ENCODE measurements at regions not wholly inside any gene's neighbourhood (a gene's known extent, or its start where the extent isn't known, plus 50 kb on each side); places are given as distances from the start of the nearest gene placed in this dataset.

DNA sequence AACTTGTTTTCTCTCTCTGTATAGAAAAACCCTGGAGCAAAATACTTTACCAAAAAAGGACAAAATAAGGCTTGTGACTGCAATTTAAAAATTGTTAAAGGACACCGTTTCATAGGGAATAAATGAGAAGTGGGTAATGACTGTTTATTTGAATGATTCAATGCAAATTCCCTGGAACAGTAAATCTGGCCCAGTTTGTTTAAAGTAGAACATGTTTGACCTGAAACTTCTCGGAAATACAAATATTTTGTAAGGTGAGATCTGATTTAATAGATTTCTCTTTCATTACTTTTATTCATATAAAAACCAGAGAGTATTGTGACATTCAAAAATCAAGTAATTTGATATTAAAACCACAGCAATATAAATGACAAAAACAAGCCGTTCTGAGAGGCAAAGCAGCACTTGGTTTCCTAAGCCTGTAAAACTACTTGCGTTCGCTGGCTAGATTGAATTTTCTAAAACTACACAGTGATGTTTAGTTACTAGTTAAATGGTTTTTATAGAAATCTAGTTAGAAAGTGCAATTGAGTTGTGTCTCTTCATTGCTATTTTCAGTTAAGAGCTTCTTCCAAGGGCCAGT is 76.8 kb upstream of the PITRM1 start:
- Histone ChIP-seq H2AFZ (replicated peaks) (peak overlapping the region; percentile 70), H3K4me3 (no peak overlapping the region), H4K20me1 (ENCODE audit: low read depth) (no peaks in the 10 kb centered on the region), H3K9me3 (ENCODE audit: low read depth) (no peaks in the 10 kb centered on the region), H3K4me2 (no peak overlapping the region), H3K79me2 (ENCODE audit: low read depth) (no peaks in the 10 kb centered on the region), H3K27ac (no peak overlapping the region), H3K27me3 (no peaks in the 10 kb centered on the region), H3K9ac (no peak overlapping the region), H3K36me3 (no peaks in the 10 kb centered on the region), H3F3A (ENCODE audit: low read depth) (no peaks in the 10 kb centered on the region), H3K4me1 (no peaks in the 10 kb centered on the region)
- Mint-ChIP-seq H3K27ac (peak overlapping the region; percentile 81), H3K4me1 (peaks cover 7% of the 10 kb centered on the region), H3K9me3 (no peaks in the 10 kb centered on the region), H3K4me3 (no peak overlapping the region), H3K27me3 (ENCODE audit: insufficient read depth, low read depth) (peaks cover 10% of the 10 kb centered on the region), H3K36me3 (no peaks in the 10 kb centered on the region)
- DNase-seq (ENCODE audit: low spot score): no peak
- TF ChIP-seq CTCF (IDR thresholded peaks at IDR 0.05) (no peak), EZH2 (IDR thresholded peaks at IDR 0.05) (no peak), EZH2phosphoT487 (IDR thresholded peaks at IDR 0.05) (no peak)

- Mint-ChIP-seq H3K4me3 (no peak overlapping the region), H3K27me3 (ENCODE audit: insufficient read depth, low read depth) (peaks cover 10% of the 10 kb centered on the region), H3K27ac (peak overlapping the region; percentile 81), H3K9me3 (no peaks in the 10 kb centered on the region), H3K36me3 (no peaks in the 10 kb centered on the region), H3K4me1 (peaks cover 7% of the 10 kb centered on the region)
- Histone ChIP-seq H4K20me1 (ENCODE audit: low read depth) (no peaks in the 10 kb centered on the region), H3K79me2 (ENCODE audit: low read depth) (no peaks in the 10 kb centered on the region), H3K27ac (no peak overlapping the region), H3K27me3 (no peaks in the 10 kb centered on the region), H3F3A (ENCODE audit: low read depth) (no peaks in the 10 kb centered on the region), H3K9ac (no peak overlapping the region), H2AFZ (replicated peaks) (peak overlapping the region; percentile 70), H3K4me1 (no peaks in the 10 kb centered on the region), H3K9me3 (ENCODE audit: low read depth) (no peaks in the 10 kb centered on the region), H3K36me3 (no peaks in the 10 kb centered on the region), H3K4me3 (no peak overlapping the region), H3K4me2 (no peak overlapping the region)
- DNase-seq (ENCODE audit: low spot score): no peak
- TF ChIP-seq EZH2 (IDR thresholded peaks at IDR 0.05) (no peak), EZH2phosphoT487 (IDR thresholded peaks at IDR 0.05) (no peak), CTCF (IDR thresholded peaks at IDR 0.05) (no peak)
Measured at GRCh38 chr10:3248526-3249306, 76.1 kb upstream of the PITRM1 start.

- Histone ChIP-seq H3K36me3 (no peaks in the 10 kb centered on the region), H3K9me3 (ENCODE audit: low read depth) (no peaks in the 10 kb centered on the region), H2AFZ (replicated peaks) (no peak overlapping the region), H3K4me2 (no peak overlapping the region), H3K4me3 (no peak overlapping the region), H3K79me2 (ENCODE audit: low read depth) (no peaks in the 10 kb centered on the region), H3K27ac (no peak overlapping the region), H3K9ac (no peak overlapping the region), H3K4me1 (no peaks in the 10 kb centered on the region), H4K20me1 (ENCODE audit: low read depth) (no peaks in the 10 kb centered on the region), H3F3A (ENCODE audit: low read depth) (no peaks in the 10 kb centered on the region), H3K27me3 (no peaks in the 10 kb centered on the region)
- DNase-seq (ENCODE audit: low spot score): no peak
- Mint-ChIP-seq H3K9me3 (no peaks in the 10 kb centered on the region), H3K27ac (no peak overlapping the region), H3K36me3 (no peaks in the 10 kb centered on the region), H3K27me3 (ENCODE audit: insufficient read depth, low read depth) (peaks cover 6% of the 10 kb centered on the region), H3K4me1 (peaks cover 19% of the 10 kb centered on the region), H3K4me3 (no peak overlapping the region)
- TF ChIP-seq CTCF (IDR thresholded peaks at IDR 0.05): no peak
- no peak for TF ChIP-seq EZH2 (IDR thresholded peaks at IDR 0.05)
- no peak for TF ChIP-seq EZH2phosphoT487 (IDR thresholded peaks at IDR 0.05)
Measured at GRCh38 chr10:3245395-3245794, 72.8 kb upstream of the PITRM1 start.

Data from neural progenitor cell (in vitro differentiated cells).